GM12875 (cell line): ENCODE measurements at regions not wholly inside any gene's neighbourhood (a gene's known extent, or its start where the extent isn't known, plus 50 kb on each side); places are given as distances from the start of the nearest gene placed in this dataset.

Source experiments
- H3K4me3 ChIP-seq: one replicate; pipeline ENCODE4 v1.5.1; 2011; ENCODE audit warnings: low read depth, low read length, control low read depth
- CTCF ChIP-seq: IDR thresholded peaks from 2 replicates; pipeline ENCODE4 v1.5.1; 2011; ENCODE audit warnings: low read depth, mild to moderate bottlenecking, control low read depth, inconsistent platforms, low read length, moderate library complexity, borderline replicate concordance; ENCODE audit not compliant: insufficient read depth

- no peak overlapping the region for H3K4me3 ChIP-seq
Observed at GRCh38 chr6:111973118-111973761, 80.7 kb upstream of the CCN6 start.

GRCh38 chr6:111973927-111974639 lies 79.8 kb upstream of the CCN6 start:
- no peak overlapping the region for H3K4me3 ChIP-seq
- TF ChIP-seq CTCF = no peak

More at GRCh38 chr6:111973118-111973761, 80.7 kb upstream of the CCN6 start:
- no peak for TF ChIP-seq CTCF

- no peak overlapping the region for H3K4me3 ChIP-seq
- TF ChIP-seq CTCF = no peak
Observed at GRCh38 chr6:111975466-111975865, 78.4 kb upstream of the CCN6 start.

- no peak overlapping the region for H3K4me3 ChIP-seq
- TF ChIP-seq CTCF = no peak
Observed at GRCh38 chr6:111976139-111976538, 77.8 kb upstream of the CCN6 start.

GRCh38 chr6:111978532-111979149 lies 75.3 kb upstream of the CCN6 start:
- no peak overlapping the region for H3K4me3 ChIP-seq
- TF ChIP-seq CTCF = no peak

- TF ChIP-seq CTCF = no peak
Observed at GRCh38 chr6:111979633-111980032, 74.3 kb upstream of the CCN6 start.

GRCh38 chr6:111980143-111980542 lies 73.8 kb upstream of the CCN6 start:
- no peak overlapping the region for H3K4me3 ChIP-seq
- TF ChIP-seq CTCF = no peak

More at GRCh38 chr6:111979633-111980032, 74.3 kb upstream of the CCN6 start:
- H3K4me3 ChIP-seq = no peak overlapping the region
